Lower leg skin (tissue), 3 donors: ENCODE measurements at regions not wholly inside any gene's neighbourhood (a gene's known extent, or its start where the extent isn't known, plus 50 kb on each side); places are given as distances from the start of the nearest gene placed in this dataset.

ENCODE experiments used
- CTCF ChIP-seq, 3 donors: fragments of 450-650 bp; IDR thresholded peaks; one replicate each; pipeline ENCODE4 v1.5.1; 2016; ENCODE audit warnings: antibody characterized with exemption in 3 of 3, mild to moderate bottlenecking in 3 of 3, moderate library complexity in 2 of 3
- POLR2A ChIP-seq, 2 donors: fragments of 450-650 bp; IDR thresholded peaks; one replicate each; pipeline ENCODE4 v1.6.1; 2016 to 2017; ENCODE audit warnings: antibody characterized with exemption in 2 of 2, mild to moderate bottlenecking in 1 of 2, moderate library complexity in 1 of 2

- TF ChIP-seq CTCF (IDR thresholded peaks at IDR 0.05) (no peak), POLR2A (IDR thresholded peaks at IDR 0.05) (no peak)
Observed at GRCh38 chr3:8317661-8318649, 183.7 kb upstream of the LMCD1 start.
